ENCODE measurements at regions not wholly inside any gene's neighbourhood (a gene's known extent, or its start where the extent isn't known, plus 50 kb on each side); places are given as distances from the start of the nearest gene placed in this dataset.
"Not testable (repeated sequence)": the region's sequence is repeated elsewhere in the genome, so short reads cannot be mapped to it uniquely, and the experiment has no call there.

DNA sequence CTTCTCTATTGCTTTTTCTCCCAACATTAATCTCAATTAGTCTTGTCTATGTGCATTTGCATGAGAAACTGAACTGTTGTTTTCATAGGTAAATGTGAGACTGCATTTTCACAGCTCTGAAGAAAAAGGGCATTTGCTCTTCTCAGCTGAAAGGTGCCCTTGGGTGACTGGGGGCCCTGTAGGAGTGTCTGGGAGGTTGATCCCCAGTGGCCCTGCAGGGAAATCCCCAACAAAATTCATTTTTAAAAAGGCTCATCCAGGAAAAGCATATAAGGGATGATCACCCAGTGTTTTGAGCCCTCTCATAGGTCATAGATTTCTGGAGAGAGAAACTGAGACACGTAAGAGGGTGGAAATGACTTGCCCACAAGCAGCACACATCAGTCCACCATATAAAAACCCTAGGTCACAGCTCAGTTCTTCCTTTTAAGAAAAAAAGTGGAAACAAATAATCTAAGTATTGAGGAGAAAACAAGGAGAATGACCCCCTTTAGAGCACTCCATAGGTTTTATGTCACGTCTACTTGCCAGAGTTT lies 190.3 kb upstream of the AHR start:
- Mint-ChIP-seq H3K4me3 (ENCODE audit: low read depth) (no peak overlapping the region), H3K27me3 (no peaks in the 10 kb centered on the region), H3K9me3 (ENCODE audit: low read depth) (peaks cover 4% of the 10 kb centered on the region), H3K4me1 (ENCODE audit: low read depth) (peaks cover 17% of the 10 kb centered on the region), H3K36me3 (ENCODE audit: insufficient read depth) (no peaks in the 10 kb centered on the region), H3K27ac (no peak overlapping the region)
- DNase-seq (ENCODE audit: low spot score, unreplicated experiment): no peak
- TF ChIP-seq, protein P1, sequence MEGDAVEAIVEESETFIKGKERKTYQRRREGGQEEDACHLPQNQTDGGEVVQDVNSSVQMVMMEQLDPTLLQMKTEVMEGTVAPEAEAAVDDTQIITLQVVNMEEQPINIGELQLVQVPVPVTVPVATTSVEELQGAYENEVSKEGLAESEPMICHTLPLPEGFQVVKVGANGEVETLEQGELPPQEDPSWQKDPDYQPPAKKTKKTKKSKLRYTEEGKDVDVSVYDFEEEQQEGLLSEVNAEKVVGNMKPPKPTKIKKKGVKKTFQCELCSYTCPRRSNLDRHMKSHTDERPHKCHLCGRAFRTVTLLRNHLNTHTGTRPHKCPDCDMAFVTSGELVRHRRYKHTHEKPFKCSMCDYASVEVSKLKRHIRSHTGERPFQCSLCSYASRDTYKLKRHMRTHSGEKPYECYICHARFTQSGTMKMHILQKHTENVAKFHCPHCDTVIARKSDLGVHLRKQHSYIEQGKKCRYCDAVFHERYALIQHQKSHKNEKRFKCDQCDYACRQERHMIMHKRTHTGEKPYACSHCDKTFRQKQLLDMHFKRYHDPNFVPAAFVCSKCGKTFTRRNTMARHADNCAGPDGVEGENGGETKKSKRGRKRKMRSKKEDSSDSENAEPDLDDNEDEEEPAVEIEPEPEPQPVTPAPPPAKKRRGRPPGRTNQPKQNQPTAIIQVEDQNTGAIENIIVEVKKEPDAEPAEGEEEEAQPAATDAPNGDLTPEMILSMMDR (IDR thresholded peaks at IDR 0.05; ENCODE audit: unreplicated experiment): no peak

DNA sequence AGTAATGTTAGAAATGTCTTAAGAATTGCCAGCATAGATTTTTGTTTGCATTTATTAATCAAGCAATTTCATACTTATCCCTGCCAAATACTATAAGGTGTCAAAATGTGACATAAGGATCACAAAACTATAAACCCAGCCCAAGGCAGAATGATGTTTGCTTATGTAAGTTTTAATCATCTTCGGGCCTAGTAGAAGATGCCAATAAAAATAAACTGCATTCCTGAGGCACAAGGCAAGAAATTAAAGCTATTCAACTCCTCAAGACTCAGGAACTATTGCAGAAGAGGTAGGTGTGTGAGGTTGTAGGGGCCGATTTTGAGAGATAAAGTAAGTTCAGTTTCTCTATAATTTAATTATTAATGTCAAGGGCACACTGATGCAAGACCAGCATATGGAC lies 189.4 kb upstream of the AHR start:
- Mint-ChIP-seq H3K9me3 (ENCODE audit: low read depth) (peaks cover 8% of the 10 kb centered on the region), H3K27me3 (no peaks in the 10 kb centered on the region), H3K4me3 (ENCODE audit: low read depth) (no peak overlapping the region), H3K4me1 (ENCODE audit: low read depth) (peaks cover 17% of the 10 kb centered on the region), H3K36me3 (ENCODE audit: insufficient read depth) (no peaks in the 10 kb centered on the region), H3K27ac (no peak overlapping the region)
- TF ChIP-seq, protein P1 (IDR thresholded peaks at IDR 0.05; ENCODE audit: unreplicated experiment): no peak
- DNase-seq (ENCODE audit: low spot score, unreplicated experiment): no peak

DNA sequence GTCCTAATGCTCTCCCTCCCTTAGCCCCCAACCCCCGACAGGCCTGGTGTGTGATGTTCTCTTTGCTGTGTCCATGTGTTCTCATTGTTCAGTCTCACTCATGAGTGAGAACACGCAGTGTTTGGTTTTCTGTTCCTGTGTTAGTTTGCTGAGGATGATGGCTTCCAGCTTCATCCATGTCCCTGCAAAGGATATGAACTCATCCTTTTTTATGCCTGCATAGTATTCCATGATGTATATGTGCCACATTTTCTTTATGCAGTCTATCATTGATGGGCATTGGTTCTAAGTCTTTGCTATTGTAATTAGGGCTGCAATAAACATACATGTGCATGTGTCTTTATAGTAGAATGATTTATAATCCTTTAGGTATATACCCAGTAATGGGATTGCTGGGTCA lies 184.7 kb upstream of the AHR start:
- not testable (repeated sequence) for H3K9me3 Mint-ChIP-seq (ENCODE audit: low read depth); H3K36me3 Mint-ChIP-seq (ENCODE audit: insufficient read depth); DNase-seq (ENCODE audit: low spot score, unreplicated experiment); H3K27ac Mint-ChIP-seq; H3K27me3 Mint-ChIP-seq; H3K4me3 Mint-ChIP-seq (ENCODE audit: low read depth)
- peaks cover 17% of the 10 kb centered on the region for H3K4me1 Mint-ChIP-seq (ENCODE audit: low read depth)

DNA sequence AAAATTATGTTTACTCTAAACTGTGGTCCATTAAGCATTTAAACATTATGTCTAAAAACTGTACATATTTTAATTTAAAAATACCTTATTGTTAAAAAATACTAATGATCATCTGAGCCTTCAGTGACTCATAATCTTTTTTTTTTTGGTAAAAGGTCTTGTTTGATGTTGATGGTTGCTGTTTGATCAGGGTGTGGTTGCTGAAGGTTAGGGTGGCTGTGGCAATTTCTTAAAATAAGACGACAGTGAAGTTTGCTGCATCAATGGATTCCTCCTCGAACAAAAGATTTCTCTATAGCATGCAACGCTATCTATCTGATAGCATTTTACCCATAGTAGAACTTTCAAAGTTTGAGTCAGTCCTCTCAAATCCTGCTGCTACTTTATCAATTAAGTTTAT lies 180.0 kb upstream of the AHR start:
- Mint-ChIP-seq H3K27ac (no peak overlapping the region), H3K36me3 (ENCODE audit: insufficient read depth) (no peaks in the 10 kb centered on the region), H3K9me3 (ENCODE audit: low read depth) (peaks cover 8% of the 10 kb centered on the region), H3K27me3 (no peaks in the 10 kb centered on the region), H3K4me3 (ENCODE audit: low read depth) (no peak overlapping the region), H3K4me1 (ENCODE audit: low read depth) (no peaks in the 10 kb centered on the region)
- no peak for DNase-seq (ENCODE audit: low spot score, unreplicated experiment)
- TF ChIP-seq, protein P1 (IDR thresholded peaks at IDR 0.05; ENCODE audit: unreplicated experiment): no peak

DNA sequence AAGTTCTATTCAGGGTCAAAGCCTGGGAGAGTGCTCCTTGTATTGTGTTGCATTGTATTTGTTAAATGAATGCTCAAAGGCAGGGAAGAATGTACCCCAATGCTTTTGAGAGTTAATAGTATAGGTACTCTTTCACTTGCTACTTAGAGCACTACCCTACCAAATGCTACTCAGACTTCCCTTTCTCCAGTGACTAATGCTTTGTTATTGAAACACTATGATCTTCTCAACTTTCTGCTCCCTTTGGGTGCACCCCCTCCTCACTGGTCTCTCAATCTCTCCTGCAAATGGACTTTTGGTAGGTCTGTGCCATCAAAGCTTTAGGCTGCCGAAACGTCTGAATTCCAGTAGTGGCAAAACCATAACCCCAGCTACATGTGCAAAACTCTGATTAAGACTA lies 177.7 kb upstream of the AHR start:
- TF ChIP-seq, protein P1 (IDR thresholded peaks at IDR 0.05; ENCODE audit: unreplicated experiment): no peak
- Mint-ChIP-seq H3K27me3 (no peaks in the 10 kb centered on the region), H3K36me3 (ENCODE audit: insufficient read depth) (no peaks in the 10 kb centered on the region), H3K4me1 (ENCODE audit: low read depth) (no peaks in the 10 kb centered on the region), H3K9me3 (ENCODE audit: low read depth) (no peaks in the 10 kb centered on the region), H3K27ac (no peak overlapping the region), H3K4me3 (ENCODE audit: low read depth) (no peak overlapping the region)
- no peak for DNase-seq (ENCODE audit: low spot score, unreplicated experiment)

DNA sequence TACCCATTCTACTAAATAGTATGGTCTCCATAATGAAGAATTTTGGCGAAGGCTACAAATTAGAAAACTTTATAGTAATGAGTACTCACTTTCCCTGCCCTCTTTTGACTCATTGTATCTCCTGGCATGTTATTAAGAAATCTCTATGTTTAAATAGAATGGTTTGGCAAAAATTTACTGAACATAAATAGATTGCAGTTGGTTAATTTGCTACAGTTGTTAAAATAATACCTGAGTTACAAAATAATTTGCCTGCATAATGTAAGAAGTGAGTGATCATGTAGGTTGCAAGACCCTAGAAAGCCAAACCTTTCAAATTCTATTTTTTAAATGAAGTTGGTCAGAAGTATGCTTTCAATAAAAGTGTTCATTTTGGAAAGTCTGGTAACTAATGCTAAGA lies 176.8 kb upstream of the AHR start:
- Mint-ChIP-seq H3K9me3 (ENCODE audit: low read depth) (no peaks in the 10 kb centered on the region), H3K27ac (no peak overlapping the region), H3K27me3 (no peaks in the 10 kb centered on the region), H3K4me1 (ENCODE audit: low read depth) (peaks cover 1% of the 10 kb centered on the region), H3K4me3 (ENCODE audit: low read depth) (no peak overlapping the region), H3K36me3 (ENCODE audit: insufficient read depth) (no peaks in the 10 kb centered on the region)
- TF ChIP-seq, protein P1 (IDR thresholded peaks at IDR 0.05; ENCODE audit: unreplicated experiment): no peak
- no peak for DNase-seq (ENCODE audit: low spot score, unreplicated experiment)
